Hepatocyte (in vitro differentiated cells): ENCODE measurements at regions not wholly inside any gene's neighbourhood (a gene's known extent, or its start where the extent isn't known, plus 50 kb on each side); places are given as distances from the start of the nearest gene placed in this dataset.

Experiments
- CTCF ChIP-seq: fragments of 200-600 bp; sonication (generic); IDR thresholded peaks from 2 replicates; pipeline ENCODE4 v1.5.1; 2016; ENCODE audit warnings: antibody characterized with exemption, mild to moderate bottlenecking; ENCODE audit not compliant: poor library complexity
- EZH2phosphoT487 ChIP-seq: fragments of 200-600 bp; sonication (generic); IDR thresholded peaks from one replicate; pipeline ENCODE4 v1.6.1; 2018; ENCODE audit warnings: antibody characterized with exemption, mild to moderate bottlenecking, low read depth, moderate library complexity; ENCODE audit not compliant: unreplicated experiment, severe bottlenecking

- TF ChIP-seq CTCF = no peak
- TF ChIP-seq EZH2phosphoT487 = no peak
Measured at GRCh38 chr10:117762819-117763172, 220.2 kb downstream of the EMX2 start.
